ENCODE measurements at regions not wholly inside any gene's neighbourhood (a gene's known extent, or its start where the extent isn't known, plus 50 kb on each side); places are given as distances from the start of the nearest gene placed in this dataset.

DNA sequence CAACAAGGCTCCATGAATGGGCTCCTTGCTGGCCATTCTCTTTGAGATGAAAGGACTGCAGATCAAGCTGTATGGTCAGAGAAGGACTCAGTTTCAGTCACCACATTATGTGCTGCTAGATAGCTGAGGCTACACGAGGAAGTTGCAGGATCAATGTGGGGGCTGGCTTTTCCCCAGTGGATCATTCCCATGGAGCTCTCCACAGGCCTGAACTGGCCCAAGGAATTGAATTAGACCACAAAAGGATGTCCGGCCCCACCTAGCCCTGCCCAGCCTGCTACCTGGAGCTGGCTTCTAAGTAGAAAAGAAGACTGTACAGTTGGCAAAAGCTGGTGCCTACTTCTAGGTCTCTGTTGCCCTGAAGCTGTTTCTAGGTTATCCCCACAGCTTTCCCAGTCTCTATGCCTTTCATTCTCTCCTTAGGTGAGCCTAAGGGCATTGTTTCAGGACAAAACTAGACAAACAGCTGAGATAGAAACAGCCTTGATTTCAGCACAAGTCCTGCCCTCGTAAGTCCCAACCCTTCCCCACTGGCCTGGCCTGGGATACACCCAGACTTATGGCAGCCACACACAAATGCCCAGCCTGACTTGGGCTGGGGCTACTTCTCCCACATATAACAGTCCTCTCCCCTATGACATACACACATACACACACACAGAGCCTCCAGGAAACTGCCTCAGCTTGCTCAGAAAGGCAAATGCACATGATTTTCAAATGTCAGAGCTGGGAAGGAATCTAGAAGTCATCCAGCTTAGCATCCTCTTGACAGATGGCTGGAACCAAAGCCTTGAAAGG lies 129.1 kb upstream of the NCAM1 start:
- no peak for DNase-seq

DNA sequence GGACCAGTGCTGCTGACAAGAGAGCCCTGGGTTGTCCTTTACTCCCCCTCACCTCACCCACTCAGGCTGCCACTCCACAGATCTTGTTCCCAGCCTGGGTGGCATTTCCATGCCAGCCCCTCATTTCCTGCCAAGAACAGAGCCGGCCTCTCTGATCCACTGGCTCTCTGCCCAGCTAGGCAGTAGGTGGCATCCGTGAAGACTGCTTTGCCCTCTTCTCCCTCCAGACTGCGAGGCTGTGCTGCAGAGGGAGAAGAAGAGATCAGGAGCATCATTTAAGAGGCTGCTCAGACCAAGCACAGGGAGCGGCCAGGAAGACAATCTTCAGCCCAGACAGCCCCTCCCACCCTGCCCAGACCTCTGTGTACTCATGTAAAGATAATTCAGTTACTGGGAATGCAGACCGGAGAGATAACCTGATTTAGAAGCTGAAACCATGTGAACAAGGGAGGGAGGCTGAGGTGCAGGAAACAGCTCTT lies 126.9 kb upstream of the NCAM1 start:
- peak; percentile 10 for DNase-seq

DNA sequence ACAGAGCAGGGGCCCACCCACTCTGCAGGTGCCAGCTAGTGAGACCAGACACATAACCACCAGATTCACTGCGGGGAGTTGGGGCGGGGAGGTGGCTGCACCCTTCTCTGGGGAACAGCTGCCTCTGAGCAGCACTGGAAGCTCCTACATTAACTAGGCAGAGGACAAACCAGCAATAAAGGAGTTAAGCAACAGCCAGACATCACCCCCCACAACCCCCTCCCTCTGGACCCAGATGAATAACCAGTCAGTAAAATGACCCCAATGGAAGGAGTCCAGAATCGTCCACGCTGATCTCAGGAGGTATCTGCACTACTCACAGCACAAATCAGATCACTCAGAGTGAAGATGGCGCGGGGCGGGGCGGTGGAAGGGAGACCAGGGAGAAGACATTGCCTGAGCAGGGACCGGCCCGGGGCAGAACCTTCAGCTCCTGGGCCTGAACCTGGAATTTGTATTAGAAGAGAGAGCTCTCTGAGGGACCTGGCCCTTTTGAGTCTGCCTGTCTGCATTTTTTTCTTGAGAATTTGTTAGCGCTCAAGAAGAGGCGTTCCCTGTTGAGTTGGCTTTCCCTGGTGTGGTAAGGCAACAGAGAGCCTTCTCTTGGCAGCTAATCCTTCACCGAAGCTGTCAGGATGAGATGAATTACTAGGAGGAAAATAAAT lies 125.5 kb upstream of the NCAM1 start:
- no peak for DNase-seq

DNA sequence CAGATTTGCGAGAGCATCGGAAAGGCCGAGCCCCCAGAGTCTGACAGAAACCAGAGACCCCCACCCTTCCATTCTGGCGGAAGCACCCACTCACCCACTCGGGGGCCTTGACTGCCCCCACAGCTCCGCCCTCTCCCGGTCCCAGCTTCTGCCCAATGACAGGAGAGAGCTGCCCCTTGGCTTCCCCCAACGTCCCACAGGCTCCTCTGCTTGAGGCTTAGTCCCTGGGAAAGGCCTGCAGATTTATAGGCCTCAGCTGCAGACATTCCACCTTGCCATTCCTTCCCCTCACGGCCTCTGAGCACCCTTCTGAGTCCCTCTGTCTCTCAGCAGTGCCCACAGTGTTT lies 125.0 kb upstream of the NCAM1 start:
- no peak for DNase-seq

DNA sequence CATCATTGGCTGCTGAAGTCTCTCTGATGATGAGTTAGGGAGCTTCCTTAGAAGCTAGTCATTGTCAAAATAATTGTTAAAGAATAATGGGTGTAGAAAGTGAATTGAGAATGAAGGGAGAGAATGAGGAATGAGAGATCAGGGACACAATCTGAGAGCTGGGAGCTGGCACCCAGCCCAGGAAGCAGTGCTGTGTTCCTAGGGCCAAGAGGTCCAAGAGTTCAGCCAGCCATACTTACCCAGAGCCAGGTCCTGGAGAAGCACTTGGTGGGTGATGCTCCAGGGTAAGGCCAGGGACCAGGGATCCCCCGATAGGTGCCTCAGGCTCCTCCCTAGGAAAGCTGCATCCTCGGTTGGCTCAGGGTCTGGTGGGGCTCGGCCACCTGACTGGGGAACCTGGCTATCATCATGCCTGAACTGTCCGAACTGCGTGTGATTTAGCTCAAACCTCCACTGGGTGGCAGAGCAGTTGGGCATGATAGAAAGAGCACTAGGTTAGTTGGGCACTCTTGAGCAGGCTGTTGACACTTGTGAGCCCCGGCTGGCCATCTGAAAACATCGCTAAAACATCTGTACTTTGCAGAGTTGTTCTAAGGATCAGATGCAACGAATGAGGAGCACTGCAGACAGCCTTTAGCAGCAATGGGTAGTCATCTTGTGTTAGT lies 123.9 kb upstream of the NCAM1 start:
- DNase-seq: no peak

DNA sequence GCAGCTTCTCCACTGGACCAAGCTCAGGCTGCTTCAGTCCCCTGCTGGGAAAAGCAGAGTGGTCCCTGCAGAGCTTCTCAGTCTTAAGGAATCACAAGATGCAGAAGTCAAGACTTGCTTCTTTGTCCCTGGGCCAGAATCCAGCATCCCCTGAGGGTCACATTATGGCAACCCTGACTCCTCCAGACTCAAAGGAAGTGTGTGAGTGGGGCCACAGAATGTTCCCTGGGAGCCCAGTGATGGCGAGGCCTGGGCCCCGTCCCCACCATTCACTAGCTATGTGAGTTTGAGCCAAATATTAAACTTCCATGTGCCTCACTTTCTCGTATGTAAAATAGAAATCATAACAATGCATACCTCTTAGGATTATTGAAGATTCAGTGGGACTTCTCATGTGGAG lies 122.2 kb upstream of the NCAM1 start:
- no peak for DNase-seq

DNA sequence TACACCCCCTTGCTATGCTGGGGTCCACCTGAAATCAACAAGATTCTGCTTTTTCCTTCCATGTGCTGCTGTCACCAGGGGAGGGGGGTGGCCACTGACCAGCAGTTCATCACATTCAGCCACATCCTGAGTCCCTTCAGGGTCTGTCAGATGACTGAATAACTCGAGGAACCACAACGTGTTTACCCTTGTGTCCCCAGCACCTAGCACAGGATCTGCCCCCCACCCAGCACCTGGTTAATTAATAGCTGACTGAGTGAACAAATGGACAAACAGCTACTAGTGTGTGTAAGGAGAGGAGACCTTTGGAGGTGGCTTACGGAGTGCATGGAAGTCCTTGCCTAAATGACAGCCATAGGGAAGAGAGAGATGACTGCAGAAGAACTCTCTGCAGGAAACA lies 119.5 kb upstream of the NCAM1 start:
- DNase-seq: no peak

DNA sequence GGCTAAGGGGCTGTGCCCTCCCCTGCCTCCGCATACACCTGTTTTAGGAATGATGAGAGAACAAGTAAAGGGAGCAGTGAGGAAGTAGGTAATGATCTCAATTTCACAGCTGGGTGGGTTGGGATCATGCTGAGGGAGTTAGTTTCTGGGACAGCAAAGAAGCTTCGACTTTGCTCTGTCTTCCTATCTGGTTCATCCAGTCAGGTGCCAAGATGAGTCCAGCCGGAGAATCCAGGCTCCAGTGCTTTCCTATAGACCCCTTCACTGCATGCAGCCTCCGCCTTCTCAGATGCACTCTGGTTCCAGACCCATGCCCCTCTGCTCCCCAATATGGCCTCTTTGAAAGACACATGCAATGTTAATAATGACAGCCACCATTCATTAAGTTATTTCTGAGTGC lies 119.1 kb upstream of the NCAM1 start:
- DNase-seq: no peak

DNA sequence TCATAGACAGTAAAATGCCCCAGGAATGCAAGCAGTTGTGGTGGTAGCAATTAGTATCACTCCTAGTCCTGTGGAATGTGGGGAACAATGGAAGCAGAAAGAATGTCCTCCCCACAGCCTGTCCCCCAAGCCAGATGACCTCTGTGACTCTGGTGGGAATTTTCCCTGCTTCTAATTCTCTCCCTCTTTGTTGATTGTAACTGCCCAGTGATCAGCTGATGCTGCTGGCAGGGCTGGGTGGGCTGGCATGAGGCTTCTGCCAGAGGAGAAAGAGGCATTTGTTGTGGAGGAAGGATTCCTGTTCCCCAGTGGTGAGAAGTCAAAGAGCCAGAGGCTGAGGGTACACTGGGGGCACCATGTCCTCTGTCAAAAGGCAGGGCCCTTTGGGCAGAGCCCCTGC lies 116.7 kb upstream of the NCAM1 start:
- DNase-seq: no peak

DNA sequence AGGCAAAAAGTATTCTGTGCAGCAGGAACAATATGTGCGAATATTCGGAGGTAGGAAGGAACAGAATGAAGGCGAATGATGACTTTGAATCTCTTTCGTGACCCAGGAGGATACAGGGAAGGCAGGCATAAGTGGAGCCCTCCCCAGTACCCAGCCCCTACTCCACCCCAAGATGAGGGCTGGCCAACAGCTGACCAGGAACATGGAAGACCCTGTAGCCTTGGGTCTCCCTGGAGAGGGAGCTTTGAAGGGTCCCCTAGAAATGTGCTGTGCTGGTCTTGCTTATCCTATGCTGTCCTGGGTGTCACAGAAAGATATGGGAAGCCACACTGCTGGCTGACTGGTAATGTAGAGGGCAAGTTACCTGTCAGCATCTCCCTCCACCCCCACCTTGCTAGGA lies 113.7 kb upstream of the NCAM1 start:
- no peak for DNase-seq

DNA sequence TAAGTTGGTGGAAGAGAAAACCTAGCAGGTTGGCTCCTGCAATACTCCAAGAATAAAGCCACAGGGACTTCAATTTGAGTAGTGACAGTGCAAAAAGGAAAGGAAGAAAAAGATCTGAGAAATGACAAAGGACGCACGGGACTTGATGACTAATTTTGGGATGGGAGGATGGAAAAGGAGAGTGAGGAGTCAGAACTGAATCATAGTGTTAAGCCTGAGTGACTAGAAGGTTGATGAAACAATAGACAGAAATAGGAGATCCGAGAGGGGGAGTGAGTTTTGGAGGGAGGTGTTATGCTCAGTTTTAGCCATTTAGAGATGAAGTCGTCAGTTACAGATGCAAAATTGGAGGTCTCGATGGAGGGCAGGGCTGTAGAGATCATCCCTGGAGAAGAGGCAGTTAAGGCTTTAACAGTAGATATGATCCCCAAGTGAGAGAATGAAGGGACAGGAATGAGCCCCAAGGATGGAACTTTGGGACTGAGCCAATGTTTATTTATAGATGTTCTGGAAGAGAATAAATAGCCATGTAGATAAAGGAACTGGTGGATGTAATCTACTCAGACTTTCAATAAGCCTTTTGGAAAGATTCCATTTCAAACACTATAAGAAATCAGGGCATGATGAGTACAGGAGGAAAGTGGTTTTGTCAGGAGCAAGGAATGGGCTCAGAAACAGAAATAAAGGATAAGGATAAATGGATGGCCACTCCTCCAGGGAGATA lies 108.9 kb upstream of the NCAM1 start:
- no peak for DNase-seq

DNA sequence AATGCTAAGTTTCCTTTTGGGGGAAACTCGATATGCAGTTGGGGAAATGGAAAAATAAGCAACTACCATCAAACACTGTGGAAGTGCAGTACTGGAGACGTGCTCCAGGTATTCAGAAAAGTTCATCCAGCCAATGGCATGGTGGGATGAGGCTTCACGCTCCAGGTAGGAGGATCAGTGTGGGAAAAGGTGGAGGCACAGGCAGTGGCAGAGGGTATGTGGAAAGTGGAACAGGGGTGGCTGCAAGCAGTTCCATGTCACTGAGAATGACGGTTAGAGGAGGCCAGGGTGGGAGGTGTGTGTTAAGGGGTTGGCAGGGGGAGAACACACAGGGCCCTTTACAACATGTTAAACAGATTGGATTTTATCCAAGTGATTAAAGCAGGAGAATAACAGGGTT lies 105.1 kb upstream of the NCAM1 start:
- DNase-seq: no peak

DNA sequence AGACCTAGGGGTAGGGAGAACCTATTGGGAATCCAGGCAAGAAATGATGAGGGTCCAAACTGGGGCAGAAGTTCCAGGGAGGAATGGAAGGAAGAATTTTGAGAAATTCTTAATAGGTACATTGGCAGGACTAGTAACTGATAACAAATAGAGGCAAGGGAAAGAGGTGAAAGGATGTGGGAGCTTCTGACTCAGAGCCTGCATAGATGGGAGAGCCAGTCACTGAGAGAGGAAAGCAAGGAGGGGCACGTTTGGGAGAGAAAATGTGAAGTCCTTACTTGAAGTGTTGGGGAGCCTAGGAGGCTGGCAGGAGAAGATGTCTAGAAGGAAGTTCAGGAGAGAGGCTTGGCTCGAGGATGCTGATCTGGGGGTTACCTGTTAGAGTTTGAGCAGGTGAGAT lies 104.6 kb upstream of the NCAM1 start:
- no peak for DNase-seq

DNA sequence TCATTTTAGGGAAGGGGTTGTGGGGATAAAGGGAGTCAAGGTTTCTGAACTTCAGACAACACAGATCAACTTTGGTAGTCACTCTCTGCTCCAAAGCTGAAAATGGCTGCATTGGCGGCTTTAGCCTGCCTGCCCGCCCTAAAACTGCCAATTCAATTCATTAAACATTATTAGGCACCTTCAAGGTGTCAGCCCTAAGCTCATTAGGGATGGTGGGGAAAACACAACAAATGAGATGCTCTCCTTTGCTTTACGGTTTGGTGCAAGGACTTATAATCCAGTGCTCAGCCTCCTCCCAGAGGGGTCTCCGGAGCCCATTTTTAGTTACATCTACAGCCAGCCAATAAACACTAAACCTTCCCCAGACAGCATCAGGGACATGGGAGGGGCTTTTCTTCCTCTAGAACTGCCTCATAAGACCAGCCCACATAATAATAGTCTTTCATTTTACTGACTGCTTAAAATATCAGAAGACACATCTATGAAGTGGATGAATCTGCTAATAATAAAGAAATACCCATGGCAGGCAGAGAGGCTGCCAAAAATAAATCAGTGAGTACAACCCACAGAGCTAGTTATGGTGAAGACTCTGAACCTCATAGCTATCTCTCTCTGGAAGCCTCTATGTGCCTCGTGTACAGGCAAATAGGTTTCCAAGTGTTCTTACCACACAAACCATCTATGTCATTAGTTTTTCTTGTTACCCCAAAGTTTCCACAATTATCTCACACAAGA lies 102.8 kb upstream of the NCAM1 start:
- no peak for DNase-seq

DNA sequence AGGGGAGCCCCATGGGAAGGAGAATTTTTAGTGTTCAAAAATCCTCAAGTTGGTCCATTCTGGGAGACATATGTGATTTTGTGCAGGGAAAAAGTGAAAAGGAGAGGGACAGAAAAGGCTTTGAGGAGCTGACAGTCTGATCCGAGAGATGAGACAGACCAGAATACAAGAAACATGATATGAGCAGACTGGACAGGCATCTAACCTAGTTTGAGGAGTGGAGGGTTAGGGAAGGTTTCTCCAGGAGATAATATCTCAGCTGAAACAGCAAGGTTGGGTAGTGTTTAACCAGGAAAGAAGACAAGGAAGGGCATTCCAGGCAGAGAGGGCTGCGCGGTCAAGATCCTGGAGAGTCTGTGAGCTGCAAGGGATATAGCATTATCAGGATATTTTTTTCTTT lies 101.4 kb upstream of the NCAM1 start:
- no peak for DNase-seq

DNA sequence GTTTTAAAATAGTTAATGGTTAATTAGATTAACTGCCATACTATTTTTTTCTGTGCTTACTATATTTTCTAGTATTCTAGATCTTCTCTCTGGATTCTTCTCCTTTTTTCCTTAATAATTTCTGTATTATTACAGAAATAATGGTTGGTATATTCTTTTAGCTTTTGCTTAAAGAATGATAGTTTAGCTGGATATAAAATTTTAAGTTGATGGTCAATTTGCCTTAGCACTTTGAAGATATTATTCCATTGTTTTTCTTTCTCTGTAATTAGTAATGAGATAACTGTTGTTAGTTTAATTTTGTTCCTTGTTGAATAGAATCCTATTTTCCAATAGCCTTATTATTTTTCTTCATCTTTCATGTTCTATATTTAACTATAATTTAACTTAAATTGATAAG lies 99.9 kb upstream of the NCAM1 start:
- no peak for DNase-seq

DNA sequence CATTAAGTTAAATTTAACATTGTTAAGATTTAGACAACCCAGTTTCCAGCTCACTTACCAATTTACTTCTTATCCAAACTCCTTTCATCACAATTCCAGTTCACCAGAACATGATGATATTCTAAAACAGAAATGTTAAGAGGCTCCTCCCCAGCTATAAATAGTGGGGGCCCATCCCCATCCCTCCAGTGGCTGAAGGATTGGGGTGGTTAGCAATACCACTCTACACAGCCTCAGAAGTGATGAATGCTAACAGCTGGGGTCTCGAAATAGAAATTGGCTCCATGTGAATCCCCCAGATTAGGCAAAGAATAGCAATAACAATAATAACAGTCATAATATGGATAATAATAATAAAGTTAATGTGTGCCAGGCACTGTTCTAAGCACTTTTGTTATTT lies 97.9 kb upstream of the NCAM1 start:
- no peak for DNase-seq

DNA sequence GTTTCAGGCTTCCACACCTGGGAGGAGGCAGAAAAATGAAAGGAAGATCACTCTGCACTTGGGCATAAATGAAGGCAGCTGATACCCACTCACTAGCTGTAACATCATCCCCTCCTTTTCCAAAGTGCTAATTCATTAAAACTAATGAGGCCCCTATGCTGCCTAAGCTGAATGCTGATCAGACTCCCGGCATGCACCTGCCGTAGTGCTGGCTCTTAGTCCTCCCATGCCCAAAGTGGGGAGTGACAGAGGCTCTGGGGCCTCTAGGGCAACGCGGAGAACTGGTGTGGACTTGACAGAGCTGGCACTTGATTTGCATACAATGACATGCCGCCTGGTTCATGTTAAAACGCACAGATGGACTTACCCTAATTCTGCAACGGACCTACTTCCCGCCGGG lies 96.5 kb upstream of the NCAM1 start:
- no peak for DNase-seq

DNA sequence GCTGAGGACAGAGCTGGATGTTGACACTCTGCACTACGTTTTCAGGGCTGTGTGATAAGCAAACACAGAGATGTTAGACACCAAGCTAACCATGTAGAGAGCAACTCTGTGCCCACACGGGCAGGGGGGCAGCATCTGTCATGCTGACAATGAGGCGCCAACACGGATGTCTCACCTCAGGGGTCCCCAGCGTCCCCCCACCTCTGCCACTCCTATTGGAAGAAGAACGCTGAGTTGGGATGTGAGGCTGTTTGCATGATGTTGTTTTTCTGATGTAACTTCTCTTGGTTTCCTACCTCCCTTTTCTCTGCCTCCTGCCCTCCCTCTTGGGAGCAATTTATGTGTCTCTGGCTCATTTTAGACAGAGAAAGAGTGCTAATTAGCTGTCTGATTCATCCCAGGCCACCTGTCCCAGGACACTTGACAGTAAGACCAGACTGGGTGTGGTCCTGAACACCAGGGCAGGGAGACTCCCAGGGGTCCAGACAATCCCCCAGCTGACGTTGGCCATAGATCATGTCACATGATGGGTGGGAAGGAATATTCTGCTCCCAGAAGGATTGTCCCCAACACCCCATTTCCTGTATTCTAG lies 89.2 kb upstream of the NCAM1 start:
- no peak for DNase-seq

DNA sequence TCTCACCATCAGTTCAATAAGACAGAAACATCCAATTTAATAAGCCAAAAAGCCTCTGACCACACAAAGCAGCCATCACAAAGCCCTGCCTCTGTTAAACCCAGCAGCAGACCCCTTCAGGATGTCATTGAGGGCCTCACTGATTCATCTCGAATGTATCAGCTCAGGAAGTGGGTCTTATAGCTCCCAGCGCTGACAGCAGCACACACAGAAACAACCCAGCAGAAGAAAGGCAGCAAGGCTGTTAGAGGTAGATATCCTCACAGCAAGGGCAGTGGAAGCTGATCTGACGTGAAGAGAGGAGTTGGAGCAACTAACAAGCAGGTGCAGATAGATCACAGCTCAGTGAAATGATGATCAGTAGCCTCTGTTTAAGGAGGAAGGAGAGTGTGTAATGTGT lies 86.2 kb upstream of the NCAM1 start:
- DNase-seq: no peak

DNA sequence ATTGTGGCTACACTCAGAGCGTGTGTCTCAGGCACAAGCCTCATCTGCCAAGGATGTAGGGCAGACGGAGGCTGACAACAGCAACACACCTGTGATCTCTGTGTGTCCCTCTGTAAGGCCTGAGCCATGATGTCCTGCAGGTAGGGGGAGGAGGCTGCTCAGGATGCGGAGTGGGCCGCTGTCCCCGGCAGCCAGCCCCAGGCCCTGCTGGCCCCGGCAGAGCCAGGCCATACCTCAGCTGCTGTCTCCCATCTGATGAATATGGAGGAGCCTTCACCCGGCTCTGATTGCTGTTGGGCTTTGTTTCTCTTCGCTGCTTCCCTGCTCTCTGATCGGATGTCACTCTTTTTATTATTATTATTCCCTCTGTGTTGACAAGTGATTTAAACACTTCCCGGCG lies 83.6 kb upstream of the NCAM1 start:
- DNase-seq: no peak

DNA sequence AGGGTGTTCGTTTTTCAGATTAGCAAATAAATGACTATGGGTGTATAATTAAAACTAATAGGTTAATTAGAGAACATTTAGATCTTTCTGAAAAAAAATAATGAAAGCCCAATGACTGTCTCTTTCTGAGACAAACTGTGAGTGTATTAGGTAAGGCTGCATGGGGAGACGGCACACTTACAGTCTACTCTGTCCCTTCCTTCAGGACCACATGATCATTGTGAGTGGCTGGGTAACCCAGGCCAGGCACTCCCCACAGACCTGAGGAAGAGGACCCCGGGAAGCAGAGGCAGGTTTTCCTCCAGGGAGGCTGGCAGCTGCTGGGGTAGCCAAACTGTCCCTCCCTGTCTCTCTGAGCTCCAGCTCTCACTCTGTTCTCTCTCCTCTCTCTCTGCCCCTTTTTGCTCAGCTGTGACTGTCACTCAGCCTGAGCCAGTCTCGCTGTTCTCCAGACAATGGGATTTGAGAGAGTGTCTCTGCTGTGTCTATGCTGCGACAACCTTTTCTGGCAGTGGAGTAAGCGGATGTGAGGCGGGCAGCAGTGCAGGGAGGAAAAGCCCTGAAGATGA lies 83.1 kb upstream of the NCAM1 start:
- DNase-seq: no peak
